ENCODE measurements at regions not wholly inside any gene's neighbourhood (a gene's known extent, or its start where the extent isn't known, plus 50 kb on each side); places are given as distances from the start of the nearest gene placed in this dataset.

GRCh38 chr2:126534478-126534877 lies 121.5 kb upstream of the GYPC start:
- H3K9me3 Mint-ChIP-seq (ENCODE audit: unreplicated experiment), result no peaks in the 10 kb centered on the region
- no peak for TF ChIP-seq CTCF (IDR thresholded peaks at IDR 0.05)
- H3K27me3 Mint-ChIP-seq (ENCODE audit: unreplicated experiment), result peaks cover 9% of the 10 kb centered on the region
- H3K4me1 Mint-ChIP-seq (ENCODE audit: unreplicated experiment), result no peaks in the 10 kb centered on the region
- DNase-seq (ENCODE audit: extremely low spot score, unreplicated experiment), result no peak
- no peaks in the 10 kb centered on the region for H3K36me3 Mint-ChIP-seq (ENCODE audit: unreplicated experiment)
- no peak overlapping the region for H3K4me3 Mint-ChIP-seq (ENCODE audit: unreplicated experiment)
- no peak overlapping the region for H3K27ac Mint-ChIP-seq (ENCODE audit: unreplicated experiment)

DNA sequence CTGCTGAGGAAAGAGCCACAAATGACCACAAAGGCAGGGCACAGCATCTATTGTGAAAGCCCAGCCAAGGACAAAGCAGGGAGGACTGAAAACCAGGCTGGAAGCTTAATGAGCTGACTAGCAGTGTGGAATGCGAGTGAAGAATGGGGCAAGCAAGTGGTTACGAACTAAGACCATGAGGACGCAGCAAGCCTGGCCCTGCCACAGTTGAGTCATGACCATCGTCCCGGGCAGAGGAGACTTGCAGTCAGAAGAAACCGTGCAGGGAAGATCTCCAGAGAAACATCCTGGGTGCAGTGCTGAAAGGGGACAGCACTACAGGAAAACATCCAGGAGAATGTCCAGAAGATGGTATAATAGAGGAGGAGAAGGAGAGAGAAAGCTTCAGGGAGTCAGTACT lies 120.5 kb upstream of the GYPC start:
- Mint-ChIP-seq H3K4me1 (ENCODE audit: unreplicated experiment) (no peaks in the 10 kb centered on the region), H3K27me3 (ENCODE audit: unreplicated experiment) (peaks cover 8% of the 10 kb centered on the region), H3K9me3 (ENCODE audit: unreplicated experiment) (no peaks in the 10 kb centered on the region), H3K4me3 (ENCODE audit: unreplicated experiment) (no peak overlapping the region), H3K36me3 (ENCODE audit: unreplicated experiment) (no peaks in the 10 kb centered on the region), H3K27ac (ENCODE audit: unreplicated experiment) (no peak overlapping the region)
- TF ChIP-seq CTCF (IDR thresholded peaks at IDR 0.05), result no peak
- no peak for DNase-seq (ENCODE audit: extremely low spot score, unreplicated experiment)

DNA sequence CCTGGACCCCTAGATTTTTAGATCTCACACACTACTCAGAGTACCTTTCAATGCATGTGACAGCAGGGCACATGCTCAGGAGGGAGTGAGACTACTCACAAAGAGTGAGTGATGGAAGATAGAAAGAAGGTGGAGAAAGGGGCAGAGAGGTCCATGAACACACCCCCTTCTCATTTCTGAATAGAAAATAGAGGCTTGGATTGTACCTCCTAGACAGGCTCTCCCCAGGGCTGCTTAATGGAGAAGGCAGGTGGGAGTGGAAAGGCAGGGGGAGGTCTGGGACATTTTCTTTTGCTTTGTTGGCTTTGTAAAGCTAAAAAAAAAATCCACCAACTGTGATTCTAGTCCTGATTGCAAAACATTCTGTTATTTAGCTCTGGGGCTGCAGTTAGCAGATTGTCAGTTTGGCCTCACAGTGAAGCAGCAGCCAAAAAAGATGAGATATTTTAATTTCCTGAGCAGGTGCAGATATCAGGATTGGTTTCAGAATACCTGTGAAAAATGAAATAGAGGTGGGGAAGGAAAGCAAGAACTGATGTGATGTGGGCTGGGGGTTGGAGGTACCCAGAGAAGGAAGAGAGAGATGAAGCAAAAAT lies 119.3 kb upstream of the GYPC start:
- Mint-ChIP-seq H3K4me1 (ENCODE audit: unreplicated experiment) (no peaks in the 10 kb centered on the region), H3K36me3 (ENCODE audit: unreplicated experiment) (no peaks in the 10 kb centered on the region), H3K4me3 (ENCODE audit: unreplicated experiment) (no peak overlapping the region), H3K27ac (ENCODE audit: unreplicated experiment) (no peak overlapping the region), H3K27me3 (ENCODE audit: unreplicated experiment) (peaks cover 8% of the 10 kb centered on the region), H3K9me3 (ENCODE audit: unreplicated experiment) (no peaks in the 10 kb centered on the region)
- TF ChIP-seq CTCF (IDR thresholded peaks at IDR 0.05), result no peak
- no peak for DNase-seq (ENCODE audit: extremely low spot score, unreplicated experiment)

DNA sequence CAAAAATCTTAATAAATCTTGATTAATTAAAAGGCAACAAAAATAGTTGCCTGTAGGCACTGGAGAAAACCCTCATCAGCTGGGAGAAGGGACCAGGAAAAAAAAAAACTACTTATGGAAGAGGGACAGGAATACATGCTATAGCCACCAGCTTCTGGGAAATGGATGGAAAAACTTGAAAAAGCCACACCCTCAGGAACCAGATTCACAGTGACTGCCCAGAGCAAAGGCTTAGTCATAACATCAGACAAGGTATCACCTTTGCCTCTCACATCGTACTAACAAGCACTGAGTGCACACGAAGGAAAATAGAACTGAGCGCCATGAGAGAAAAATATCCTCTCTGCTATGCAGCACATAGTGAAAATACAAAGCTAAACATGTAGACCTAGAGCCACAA lies 116.9 kb upstream of the GYPC start:
- H3K27me3 Mint-ChIP-seq (ENCODE audit: unreplicated experiment), result peaks cover 6% of the 10 kb centered on the region
- H3K4me1 Mint-ChIP-seq (ENCODE audit: unreplicated experiment), result no peaks in the 10 kb centered on the region
- DNase-seq (ENCODE audit: extremely low spot score, unreplicated experiment), result no peak
- H3K27ac Mint-ChIP-seq (ENCODE audit: unreplicated experiment), result no peak overlapping the region
- no peak for TF ChIP-seq CTCF (IDR thresholded peaks at IDR 0.05)
- peaks cover 14% of the 10 kb centered on the region for H3K9me3 Mint-ChIP-seq (ENCODE audit: unreplicated experiment)
- no peak overlapping the region for H3K4me3 Mint-ChIP-seq (ENCODE audit: unreplicated experiment)
- no peaks in the 10 kb centered on the region for H3K36me3 Mint-ChIP-seq (ENCODE audit: unreplicated experiment)

DNA sequence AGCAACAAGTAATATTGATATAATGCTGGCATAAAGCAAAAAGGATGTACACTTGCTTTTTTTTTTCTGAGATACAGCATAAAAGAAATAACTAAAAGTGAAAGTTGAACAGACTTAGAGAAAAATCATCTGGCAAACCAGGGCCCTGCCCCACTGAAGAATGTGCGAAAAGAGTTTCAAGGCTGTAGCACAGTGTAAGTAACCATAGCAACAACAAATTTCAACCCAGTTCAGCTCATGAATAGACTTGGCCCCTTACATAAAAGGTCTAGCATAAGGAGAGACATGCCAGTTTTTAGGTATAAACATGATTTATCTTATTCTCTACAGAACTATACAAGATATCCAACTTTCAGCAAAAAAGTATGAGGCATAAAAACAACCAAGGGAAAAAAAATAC lies 113.7 kb upstream of the GYPC start:
- Mint-ChIP-seq H3K4me3 (ENCODE audit: unreplicated experiment) (no peak overlapping the region), H3K36me3 (ENCODE audit: unreplicated experiment) (no peaks in the 10 kb centered on the region), H3K9me3 (ENCODE audit: unreplicated experiment) (peaks cover 14% of the 10 kb centered on the region), H3K27ac (ENCODE audit: unreplicated experiment) (no peak overlapping the region), H3K27me3 (ENCODE audit: unreplicated experiment) (peaks cover 4% of the 10 kb centered on the region), H3K4me1 (ENCODE audit: unreplicated experiment) (no peaks in the 10 kb centered on the region)
- no peak for TF ChIP-seq CTCF (IDR thresholded peaks at IDR 0.05)
- DNase-seq (ENCODE audit: extremely low spot score, unreplicated experiment), result no peak

Data from osteocyte (in vitro differentiated cells).